H9 (cell line): ENCODE measurements at regions not wholly inside any gene's neighbourhood (a gene's known extent, or its start where the extent isn't known, plus 50 kb on each side); places are given as distances from the start of the nearest gene placed in this dataset.

Source experiments
- DNase-seq: peaks from one replicate; pipeline ENCODE4 v3.0.0-alpha.2; 2017
- H2AFZ ChIP-seq: one replicate; pipeline ENCODE4 v1.6.1; 2013; ENCODE audit warnings: mild to moderate bottlenecking, low read length, control low read depth, moderate library complexity
- H2AK5ac ChIP-seq: 2 replicates; pipeline ENCODE4 v1.6.1; 2013; ENCODE audit warnings: low read length, control low read depth, mixed read lengths; ENCODE audit not compliant: insufficient read length
- H2BK120ac ChIP-seq: one replicate; pipeline ENCODE4 v1.6.1; 2013; ENCODE audit warnings: low read depth, mild to moderate bottlenecking, low read length, control low read depth, inconsistent platforms; ENCODE audit not compliant: poor library complexity, severe bottlenecking
- H2BK12ac ChIP-seq: 2 replicates; pipeline ENCODE4 v1.6.1; 2013; ENCODE audit warnings: low read length, control low read depth, mixed read lengths, low read depth; ENCODE audit not compliant: insufficient read length
- H2BK15ac ChIP-seq: 2 replicates; pipeline ENCODE4 v1.6.1; 2013; ENCODE audit warnings: low read depth, low read length, control low read depth
- H2BK20ac ChIP-seq: one replicate; pipeline ENCODE4 v1.6.1; 2013; ENCODE audit warnings: low read depth, mild to moderate bottlenecking, low read length, control low read depth, inconsistent platforms; ENCODE audit not compliant: poor library complexity, severe bottlenecking
- H2BK5ac ChIP-seq: 2 replicates; pipeline ENCODE4 v1.6.1; 2013; ENCODE audit warnings: low read length, control low read depth, mixed read lengths; ENCODE audit not compliant: insufficient read length
- H3K14ac ChIP-seq: 2 replicates; pipeline ENCODE4 v1.6.1; 2013; ENCODE audit warnings: low read length, control low read depth; ENCODE audit not compliant: insufficient read depth
- H3K18ac ChIP-seq: 2 replicates; pipeline ENCODE4 v1.6.1; 2013; ENCODE audit warnings: low read depth, mild to moderate bottlenecking, mixed read lengths, low read length, control low read depth; ENCODE audit not compliant: insufficient read length
- H3K23ac ChIP-seq: 2 replicates; pipeline ENCODE4 v1.6.1; 2013; ENCODE audit warnings: low read length, control low read depth, mixed read lengths, low read depth; ENCODE audit not compliant: insufficient read length
- H3K23me2 ChIP-seq: 2 replicates; pipeline ENCODE4 v1.6.1; 2013; ENCODE audit warnings: low read depth, mild to moderate bottlenecking, mixed read lengths, low read length, control low read depth; ENCODE audit not compliant: insufficient read length, poor library complexity, severe bottlenecking
- H3K27ac ChIP-seq: 2 replicates; pipeline ENCODE4 v1.5.1; 2013; ENCODE audit warnings: low read length, control low read depth, mixed read lengths, low read depth; ENCODE audit not compliant: insufficient read length
- H3K27me3 ChIP-seq: 2 replicates; pipeline ENCODE4 v1.6.1; 2013; ENCODE audit warnings: low read length, control low read depth, inconsistent platforms; ENCODE audit not compliant: insufficient read depth
- H3K4ac ChIP-seq: 2 replicates; pipeline ENCODE4 v1.6.1; 2013; ENCODE audit warnings: low read depth, mild to moderate bottlenecking, control low read depth, inconsistent platforms, low read length, moderate library complexity
- H3K4me1 ChIP-seq: 2 replicates; pipeline ENCODE4 v1.6.1; 2013; ENCODE audit warnings: low read length, control low read depth, inconsistent platforms; ENCODE audit not compliant: insufficient read depth
- H3K4me2 ChIP-seq: 2 replicates; pipeline ENCODE4 v1.6.1; 2013; ENCODE audit warnings: low read length, control low read depth, mixed read lengths; ENCODE audit not compliant: insufficient read length, insufficient read depth
- H3K56ac ChIP-seq: 2 replicates; pipeline ENCODE4 v1.6.1; 2013; ENCODE audit warnings: low read depth, mild to moderate bottlenecking, mixed read lengths, low read length, control low read depth; ENCODE audit not compliant: insufficient read length
- H3K79me1 ChIP-seq: 2 replicates; pipeline ENCODE4 v1.6.1; 2013; ENCODE audit warnings: low read depth, mild to moderate bottlenecking, moderate library complexity, low read length, control low read depth, inconsistent platforms; ENCODE audit not compliant: insufficient read depth, poor library complexity, severe bottlenecking
- H3K79me2 ChIP-seq: 2 replicates; pipeline ENCODE4 v1.6.1; 2013; ENCODE audit warnings: low read length, control low read depth, inconsistent platforms; ENCODE audit not compliant: insufficient read depth
- H3K9ac ChIP-seq: 2 replicates; pipeline ENCODE4 v1.6.1; 2013; ENCODE audit warnings: low read length, control low read depth, mixed read lengths; ENCODE audit not compliant: insufficient read length; ENCODE audit errors: extremely low read depth
- H3K9me3 ChIP-seq: one replicate; pipeline ENCODE4 v1.6.1; 2013; ENCODE audit warnings: low read depth, low read length, inconsistent platforms; ENCODE audit not compliant: control insufficient read depth
- H3T11ph ChIP-seq: one replicate; pipeline ENCODE4 v1.6.1; 2013; ENCODE audit warnings: mild to moderate bottlenecking, low read length, control low read depth, inconsistent platforms
- H4K20me1 ChIP-seq: one replicate; pipeline ENCODE4 v1.6.1; 2013; ENCODE audit not compliant: control insufficient read depth, insufficient read length, insufficient read depth
- H4K5ac ChIP-seq: 2 replicates; pipeline ENCODE4 v1.6.1; 2013; ENCODE audit warnings: low read depth, mild to moderate bottlenecking, mixed read lengths, low read length, control low read depth; ENCODE audit not compliant: insufficient read length
- H4K8ac ChIP-seq: replicated peaks from 2 replicates; pipeline ENCODE4 v1.6.1; 2013; ENCODE audit warnings: low read length, control low read depth, mixed read lengths, low read depth; ENCODE audit not compliant: insufficient read length
- H4K91ac ChIP-seq: 2 replicates; pipeline ENCODE4 v1.6.1; 2013; ENCODE audit warnings: low read depth, mild to moderate bottlenecking, moderate library complexity, mixed read lengths, low read length, control low read depth; ENCODE audit not compliant: insufficient read length
- H3K27ac Mint-ChIP-seq, 3 experiments: 2 replicates in 2 of 3; 3 replicates in 1 of 3; pipeline ENCODE4 v1.8.0; 2020 to 2021; ENCODE audit warnings: mixed read lengths in 3 of 3, mild to moderate bottlenecking in 1 of 3, moderate library complexity in 1 of 3
- H3K27me3 Mint-ChIP-seq: 2 replicates; pipeline ENCODE4 v1.8.0; 2021; ENCODE audit warnings: low read depth, mild to moderate bottlenecking, moderate library complexity, mixed read lengths
- H3K36me3 Mint-ChIP-seq, 3 experiments: 2 replicates in 2 of 3; 3 replicates in 1 of 3; pipeline ENCODE4 v1.8.0; 2020 to 2021; ENCODE audit warnings: low read depth in 3 of 3, mixed read lengths in 3 of 3; ENCODE audit not compliant: insufficient read depth in 1 of 3
- H3K4me1 Mint-ChIP-seq, 2 experiments: 2 replicates each; pipeline ENCODE4 v1.8.0; 2020; ENCODE audit warnings: mixed read lengths in 2 of 2
- H3K4me3 Mint-ChIP-seq, 2 experiments: 2 replicates in 1 of 2; 3 replicates in 1 of 2; pipeline ENCODE4 v1.8.0; 2020 to 2021; ENCODE audit warnings: mild to moderate bottlenecking in 2 of 2, mixed read lengths in 2 of 2, moderate library complexity in 1 of 2
- H3K9me3 Mint-ChIP-seq, 2 experiments: 2 replicates in 1 of 2; 3 replicates in 1 of 2; pipeline ENCODE4 v1.8.0; 2020; ENCODE audit warnings: mild to moderate bottlenecking in 2 of 2, mixed read lengths in 2 of 2, moderate library complexity in 1 of 2
- WGBS: extraction: QIAGEN DNeasy Blood & Tissue Kit; methylation state at CpG from one replicate; pipeline ENCODE4 v1.1.7; 2013; ENCODE audit warnings: missing lambda C conversion rate, low lambda C conversion rate, mixed read lengths; ENCODE audit not compliant: insufficient read length; ENCODE audit errors: extremely low coverage; 5-methylcytosine and 5-hydroxymethylcytosine counted together
- TF ChIP-seq, protein P1 (sequence below): fragments of 200-600 bp; sonication (generic); conservative IDR thresholded peaks from 3 replicates; pipeline ENCODE4 v1.8.0; 2021; ENCODE audit warnings: antibody characterized with exemption, mild to moderate bottlenecking

DNA sequence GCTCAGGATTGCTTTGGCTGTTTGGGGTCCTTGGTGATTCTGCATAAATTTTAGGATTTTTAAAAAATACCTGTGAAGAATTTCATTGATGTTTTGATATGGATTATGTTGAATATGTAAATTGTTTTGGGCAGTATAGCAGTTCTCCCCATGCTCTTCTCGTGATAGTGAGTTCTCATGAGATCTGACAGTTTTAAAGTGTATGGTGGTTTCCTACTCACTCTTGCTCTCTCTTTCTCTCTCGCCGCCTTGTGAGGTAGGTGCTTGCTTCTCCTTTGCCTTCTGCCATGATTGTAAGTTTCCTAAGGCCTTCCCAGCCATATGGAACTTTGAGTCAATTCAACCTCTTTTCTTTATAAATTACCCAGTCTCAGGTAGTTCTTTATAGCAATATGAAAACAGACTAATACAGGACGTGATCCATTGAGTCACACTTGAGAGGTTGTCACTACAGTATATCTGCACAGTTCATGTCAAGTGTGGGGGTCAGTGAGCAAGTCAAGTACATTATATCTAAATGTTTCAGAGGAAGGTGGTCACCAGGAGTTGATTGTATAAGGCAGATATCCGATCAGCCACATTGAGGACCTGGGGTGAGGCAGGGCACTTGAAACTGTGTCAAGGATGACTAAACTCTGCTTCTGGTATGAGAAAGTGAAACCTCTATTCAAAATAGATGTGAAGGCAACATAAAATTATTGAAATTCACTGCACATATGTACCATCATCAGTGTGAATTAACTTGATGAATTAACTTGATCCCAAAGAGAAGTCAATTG, 70.7 kb upstream of the CCDC179 start:
- DNase-seq: no peak
- Histone ChIP-seq H4K5ac (no peak overlapping the region), H3K9ac (no peak overlapping the region), H3K23ac (no peak overlapping the region), H2BK12ac (no peak overlapping the region), H2BK15ac (no peak overlapping the region), H4K20me1 (no peaks in the 10 kb centered on the region), H2AFZ (no peak overlapping the region), H3T11ph (no peak overlapping the region), H3K23me2 (no peaks in the 10 kb centered on the region), H4K8ac (no peak overlapping the region), H3K27me3 (no peaks in the 10 kb centered on the region), H3K4me2 (no peak overlapping the region), H3K27ac (no peak overlapping the region), H4K91ac (no peak overlapping the region), H3K9me3 (no peaks in the 10 kb centered on the region), H2BK5ac (no peak overlapping the region), H3K79me2 (no peaks in the 10 kb centered on the region), H3K4ac (no peak overlapping the region), H2AK5ac (no peak overlapping the region), H2BK120ac (no peak overlapping the region), H3K56ac (no peak overlapping the region), H3K18ac (no peak overlapping the region), H3K4me1 (no peaks in the 10 kb centered on the region; the same call in 1 of the 2 replicates), H2BK20ac (no peak overlapping the region), H3K79me1 (no peaks in the 10 kb centered on the region), H3K14ac (no peak overlapping the region)
- WGBS: no CpG with 5 or more reads among the region's 5 CpGs
- Mint-ChIP-seq H3K9me3 (no peaks in the 10 kb centered on the region; a peak in 1 of 5 replicates), H3K4me3 (no peak overlapping the region), H3K27me3 (no peaks in the 10 kb centered on the region), H3K36me3 (no peaks in the 10 kb centered on the region), H3K4me1 (peaks cover 9% of the 10 kb centered on the region in 2 experiments), H3K27ac (no peak overlapping the region)
- TF ChIP-seq, protein P1, sequence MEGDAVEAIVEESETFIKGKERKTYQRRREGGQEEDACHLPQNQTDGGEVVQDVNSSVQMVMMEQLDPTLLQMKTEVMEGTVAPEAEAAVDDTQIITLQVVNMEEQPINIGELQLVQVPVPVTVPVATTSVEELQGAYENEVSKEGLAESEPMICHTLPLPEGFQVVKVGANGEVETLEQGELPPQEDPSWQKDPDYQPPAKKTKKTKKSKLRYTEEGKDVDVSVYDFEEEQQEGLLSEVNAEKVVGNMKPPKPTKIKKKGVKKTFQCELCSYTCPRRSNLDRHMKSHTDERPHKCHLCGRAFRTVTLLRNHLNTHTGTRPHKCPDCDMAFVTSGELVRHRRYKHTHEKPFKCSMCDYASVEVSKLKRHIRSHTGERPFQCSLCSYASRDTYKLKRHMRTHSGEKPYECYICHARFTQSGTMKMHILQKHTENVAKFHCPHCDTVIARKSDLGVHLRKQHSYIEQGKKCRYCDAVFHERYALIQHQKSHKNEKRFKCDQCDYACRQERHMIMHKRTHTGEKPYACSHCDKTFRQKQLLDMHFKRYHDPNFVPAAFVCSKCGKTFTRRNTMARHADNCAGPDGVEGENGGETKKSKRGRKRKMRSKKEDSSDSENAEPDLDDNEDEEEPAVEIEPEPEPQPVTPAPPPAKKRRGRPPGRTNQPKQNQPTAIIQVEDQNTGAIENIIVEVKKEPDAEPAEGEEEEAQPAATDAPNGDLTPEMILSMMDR: no peak
